Activated CD4-positive, alpha-beta T cell treated with anti-CD3 and anti-CD28 coated beads, Interleukin-2, amount 50 U/mL, for 24 hours (primary cell): ENCODE measurements at regions not wholly inside any gene's neighbourhood (a gene's known extent, or its start where the extent isn't known, plus 50 kb on each side); places are given as distances from the start of the nearest gene placed in this dataset.

Experiments used
- DNase-seq, 2 donors: peaks; one replicate each; pipeline ENCODE4 v3.0.0-alpha.2; 2020; ENCODE audit warnings: low read depth in 1 of 2, low spot score in 1 of 2

DNA sequence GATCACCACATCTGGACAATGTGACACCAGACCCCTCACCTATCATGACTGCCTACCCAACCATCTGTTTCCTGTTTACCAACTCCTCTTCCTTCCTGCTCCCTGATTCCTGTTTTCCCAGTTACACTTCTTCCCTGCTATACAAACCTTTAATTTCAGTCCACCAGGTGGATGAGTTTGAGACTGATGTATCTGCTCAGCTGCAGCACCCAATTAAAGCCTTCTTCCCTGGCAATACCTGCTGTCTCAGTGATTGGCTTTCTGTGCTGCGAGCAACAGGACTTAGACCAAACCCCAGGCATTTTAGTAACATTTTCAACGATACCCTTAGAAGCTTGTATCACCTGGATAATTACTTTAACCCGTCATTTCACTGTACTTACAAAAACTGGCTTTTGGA, 968.2 kb upstream of the NR2F2 start:
- no peak for DNase-seq

DNA sequence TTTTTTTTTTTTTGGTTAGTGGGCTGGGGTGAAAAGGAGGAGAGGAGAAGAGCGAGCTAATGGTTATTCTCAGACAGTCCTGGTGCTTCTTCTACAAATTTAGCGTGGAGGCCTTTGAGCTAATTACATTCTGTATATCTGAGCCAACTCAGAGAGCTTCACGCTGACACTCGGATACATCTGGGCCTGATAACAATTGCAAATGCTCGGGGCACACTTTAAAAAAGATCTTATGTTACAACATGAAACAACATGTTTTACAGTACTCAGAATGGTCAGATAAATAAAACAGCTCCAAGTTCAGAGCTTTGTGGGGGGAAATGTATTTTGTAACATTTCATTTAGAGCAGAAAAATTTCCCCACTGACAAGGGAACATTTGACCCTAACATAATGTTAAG, 966.9 kb upstream of the NR2F2 start:
- no peak for DNase-seq

DNA sequence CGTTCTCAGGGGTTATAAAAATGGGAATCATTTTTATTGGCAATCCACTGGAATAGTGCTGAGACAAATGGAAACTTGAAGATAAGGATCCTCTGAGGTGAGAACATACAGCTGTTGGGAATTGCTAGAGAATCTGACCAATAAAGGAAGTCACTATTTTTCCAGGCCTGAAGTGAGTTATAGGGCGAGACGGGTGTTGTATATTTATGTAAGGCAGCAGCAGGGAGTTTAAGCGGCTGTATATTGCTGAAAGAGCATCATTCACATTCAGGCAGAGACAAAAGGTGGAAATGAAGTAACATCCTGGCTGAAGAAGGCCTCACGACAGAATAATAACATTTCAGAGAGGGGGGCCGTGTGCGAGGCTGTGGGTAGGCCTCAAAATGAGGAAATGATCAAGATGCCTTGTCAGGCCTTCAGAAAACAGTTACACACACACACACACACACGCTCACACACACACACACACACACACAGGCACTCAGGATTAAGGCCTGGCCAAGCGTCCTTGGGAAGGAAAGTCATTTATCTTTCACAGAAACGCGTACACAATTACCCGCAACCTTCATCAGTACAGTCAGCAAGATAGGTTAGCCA, 964.9 kb upstream of the NR2F2 start:
- DNase-seq: no peak

DNA sequence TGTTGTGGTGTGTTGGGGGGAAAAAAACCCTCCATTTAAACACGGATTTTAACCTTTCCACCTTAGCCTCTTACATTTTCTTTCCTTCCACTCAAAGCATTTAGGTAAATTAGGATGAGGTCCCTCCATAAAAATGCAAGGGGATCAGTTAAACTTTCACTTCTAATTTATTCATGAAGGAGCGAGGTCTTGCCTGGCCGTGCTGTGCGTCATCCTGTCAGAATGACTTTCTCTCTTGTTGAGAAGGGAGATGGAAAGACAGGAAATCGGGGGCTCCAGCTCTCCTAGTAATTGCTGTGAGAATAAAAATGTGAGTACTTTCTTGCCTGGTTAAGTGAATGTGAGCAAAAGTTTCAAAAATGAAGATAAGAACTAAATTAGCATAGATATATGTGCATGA, 962.3 kb upstream of the NR2F2 start:
- DNase-seq: no peak

DNA sequence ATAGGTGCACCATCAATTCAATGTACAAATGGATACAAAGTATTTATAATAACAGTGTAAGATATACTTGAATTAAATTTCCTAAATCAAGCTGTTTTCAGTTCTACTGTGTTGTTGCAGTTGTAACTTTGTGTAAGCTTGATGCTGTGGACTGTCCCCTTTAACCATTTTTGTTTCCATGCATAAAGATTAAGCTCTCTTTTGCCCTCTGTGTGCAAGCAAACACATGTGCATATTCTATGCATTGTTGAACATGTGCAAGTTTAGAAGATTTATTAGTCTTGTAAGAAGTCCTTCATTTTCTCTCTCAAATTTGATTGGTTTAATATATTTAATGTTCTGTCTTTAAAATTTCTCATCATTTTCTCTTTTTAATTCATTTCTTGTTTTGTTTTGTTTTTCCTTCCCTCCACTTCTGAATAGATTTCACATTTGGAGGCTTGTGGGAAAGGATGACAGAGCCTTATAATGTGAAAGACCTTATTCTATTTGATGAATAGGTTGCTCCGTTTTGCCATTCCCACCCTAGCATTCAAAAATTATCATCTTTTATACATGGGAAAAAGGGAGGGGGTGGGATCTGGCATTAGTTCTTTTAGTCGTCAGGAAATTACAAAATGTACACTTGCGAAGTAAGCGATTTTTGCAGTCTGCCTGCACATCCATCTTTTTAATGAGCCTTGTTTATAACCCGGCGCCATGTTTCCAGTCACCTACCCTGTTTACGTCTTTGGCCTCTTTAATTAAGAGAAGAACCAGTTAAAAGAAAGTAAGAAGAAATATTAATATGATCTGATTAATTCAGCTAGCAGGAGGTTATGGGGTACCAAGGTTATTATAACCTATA, 961.5 kb upstream of the NR2F2 start:
- no peak for DNase-seq

DNA sequence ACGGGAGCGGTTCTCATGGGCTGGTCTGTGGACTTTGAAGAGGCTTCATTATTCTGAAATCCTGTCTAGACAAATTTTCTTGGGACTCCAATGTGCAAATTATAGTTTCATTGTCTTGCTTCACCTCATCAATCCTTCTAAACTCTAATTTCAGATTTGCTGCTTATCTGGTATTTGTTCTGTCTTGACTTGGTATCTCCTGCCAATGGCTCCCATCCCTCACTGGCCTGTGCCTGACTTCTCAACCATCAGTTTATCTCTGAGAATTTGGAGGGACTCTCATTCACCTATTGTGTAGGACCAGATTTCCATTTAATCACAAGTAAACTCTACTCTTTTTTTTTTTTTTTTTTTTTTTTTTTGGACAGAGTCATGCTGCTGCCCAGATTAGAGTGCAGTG, 960.2 kb upstream of the NR2F2 start:
- DNase-seq: no peak

DNA sequence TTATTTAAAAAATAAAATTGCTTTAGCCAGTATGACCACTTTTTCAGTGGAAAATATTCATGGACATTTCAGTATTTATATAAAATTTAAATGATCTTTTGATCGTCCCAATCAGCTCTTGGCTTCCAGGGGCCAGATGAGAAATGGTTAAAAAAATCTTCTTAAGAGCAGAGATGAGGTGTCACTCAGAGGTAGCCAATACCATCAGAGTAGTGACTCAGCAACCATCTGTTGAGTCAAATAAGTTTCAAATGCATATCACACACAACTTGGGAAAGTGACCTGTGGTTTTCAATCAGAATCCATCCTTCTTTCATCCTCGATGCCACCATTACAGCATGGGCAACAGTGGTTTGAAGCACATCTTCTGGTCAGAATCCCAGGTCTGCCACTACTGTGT, 958.8 kb upstream of the NR2F2 start:
- DNase-seq: no peak

DNA sequence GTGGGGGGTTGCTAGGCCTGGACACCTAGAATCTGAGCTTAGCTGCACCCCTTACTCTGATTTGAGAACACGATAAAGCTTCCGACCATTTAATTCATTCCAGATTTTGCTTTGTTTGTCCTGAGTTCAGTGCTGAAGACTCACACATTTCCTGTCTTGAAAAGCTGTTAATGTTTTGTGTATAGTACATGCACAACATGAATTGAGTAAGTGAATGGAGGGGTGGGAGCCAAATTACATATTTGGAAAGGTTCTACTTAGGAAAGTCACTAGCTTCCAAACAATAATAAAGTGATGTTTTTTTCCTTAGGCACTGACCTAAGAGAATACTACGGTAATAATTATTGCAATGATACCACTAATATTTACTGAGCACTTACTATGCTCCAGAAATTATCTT, 955.2 kb upstream of the NR2F2 start:
- DNase-seq: no peak

DNA sequence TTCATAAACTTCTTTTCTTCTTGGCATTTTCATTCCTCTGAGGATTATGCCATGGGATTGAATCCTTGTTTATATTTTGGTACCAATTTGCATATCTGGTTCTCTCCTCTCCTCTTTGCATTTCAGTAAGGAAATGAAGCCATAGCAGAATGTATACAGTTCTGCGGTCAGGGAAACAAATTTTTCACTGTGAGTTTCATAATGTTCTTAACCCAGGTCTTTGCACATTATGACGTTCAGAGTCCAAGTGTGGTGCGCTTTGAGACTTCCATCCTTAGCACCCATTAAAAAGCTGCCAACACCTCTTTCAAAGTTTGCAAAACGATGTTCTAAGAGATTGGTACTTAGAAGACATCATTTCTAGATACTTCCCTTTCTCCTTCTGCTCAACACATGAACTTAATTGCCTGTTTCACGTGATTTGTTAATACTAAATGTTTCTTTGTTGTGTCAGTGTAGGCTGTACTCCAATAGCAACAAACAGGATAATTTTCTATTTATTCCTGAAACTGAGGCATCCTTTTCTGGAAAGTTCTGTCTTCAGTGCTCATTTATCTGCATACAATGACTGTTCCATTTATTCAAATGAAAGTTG, 953.1 kb upstream of the NR2F2 start:
- DNase-seq: no peak

DNA sequence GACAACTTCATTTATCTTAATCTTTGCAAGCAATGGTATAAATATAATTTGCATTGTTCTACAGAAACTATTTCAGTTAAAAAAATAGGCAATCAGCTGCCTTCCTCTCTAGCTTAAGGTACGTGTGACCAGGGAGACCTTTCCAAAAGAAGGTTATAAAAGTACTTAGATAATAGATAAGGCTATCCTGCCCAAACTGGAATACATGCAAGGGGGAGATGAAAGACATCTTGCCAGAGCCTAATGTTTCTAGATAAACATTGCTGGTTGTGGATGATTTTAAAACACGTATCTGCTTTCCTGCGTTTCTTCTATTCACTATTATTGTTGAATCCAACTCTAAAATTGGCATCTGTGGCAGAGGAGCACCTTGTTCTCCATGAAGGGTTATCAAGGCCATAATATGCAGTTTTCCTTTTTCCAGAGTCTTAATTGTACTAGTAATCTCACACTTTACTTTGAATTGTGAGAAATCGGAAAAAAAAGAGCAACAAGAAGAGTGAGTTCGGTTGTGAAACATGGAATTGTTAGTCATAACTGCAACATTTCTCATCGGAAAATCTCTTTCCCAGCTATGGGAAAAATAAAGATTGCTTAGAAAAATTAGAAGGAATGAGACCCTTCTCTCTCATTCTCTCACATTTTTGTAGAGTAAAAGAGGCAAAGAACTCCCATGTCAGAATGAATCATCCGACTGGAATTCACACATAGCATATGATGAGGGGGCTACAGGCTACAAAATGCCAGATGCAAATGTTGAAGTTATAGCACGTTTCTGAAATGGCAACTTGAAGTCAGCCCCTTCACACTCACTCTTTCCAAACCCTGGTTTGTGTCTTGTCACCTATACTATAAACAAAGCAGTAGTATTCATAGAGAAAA, 936.1 kb upstream of the NR2F2 start:
- DNase-seq: no peak

DNA sequence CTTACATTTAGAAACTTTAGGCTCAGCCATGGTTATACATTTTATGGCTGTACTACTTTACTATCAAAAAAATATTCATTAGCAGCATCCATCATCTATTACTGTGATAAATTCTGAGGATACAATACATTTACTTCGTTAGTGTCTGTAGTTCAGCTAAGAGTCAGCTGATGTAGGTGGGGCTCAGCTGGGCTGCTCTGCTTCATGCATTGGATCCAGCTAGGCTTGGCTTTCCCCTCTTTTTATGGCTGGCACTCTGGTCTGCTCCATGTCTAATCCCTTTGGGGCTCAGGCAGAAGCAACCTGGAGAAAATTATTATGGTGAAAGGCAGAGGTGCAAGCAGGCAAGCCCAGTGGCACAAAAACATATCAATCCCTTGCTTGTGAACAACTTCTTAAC, 930.1 kb upstream of the NR2F2 start:
- DNase-seq: no peak

DNA sequence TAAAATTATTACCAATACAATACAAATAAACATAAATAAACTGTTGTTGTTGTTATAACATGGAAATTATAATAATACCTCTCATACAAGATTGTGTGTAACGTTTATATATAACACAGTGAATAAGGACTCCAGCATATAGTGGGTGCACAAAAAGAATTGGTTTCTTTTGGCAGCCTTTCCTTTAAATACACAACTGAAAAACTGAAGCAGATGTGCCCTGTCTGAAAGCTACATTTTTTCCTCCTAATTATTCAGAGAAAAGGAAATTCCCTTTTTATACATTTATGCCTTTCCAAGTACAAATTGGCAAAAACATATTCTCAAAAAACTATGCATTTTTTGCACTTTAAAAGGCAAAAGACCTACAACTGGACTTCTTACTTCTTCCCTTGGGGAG, 928.9 kb upstream of the NR2F2 start:
- DNase-seq: no peak

DNA sequence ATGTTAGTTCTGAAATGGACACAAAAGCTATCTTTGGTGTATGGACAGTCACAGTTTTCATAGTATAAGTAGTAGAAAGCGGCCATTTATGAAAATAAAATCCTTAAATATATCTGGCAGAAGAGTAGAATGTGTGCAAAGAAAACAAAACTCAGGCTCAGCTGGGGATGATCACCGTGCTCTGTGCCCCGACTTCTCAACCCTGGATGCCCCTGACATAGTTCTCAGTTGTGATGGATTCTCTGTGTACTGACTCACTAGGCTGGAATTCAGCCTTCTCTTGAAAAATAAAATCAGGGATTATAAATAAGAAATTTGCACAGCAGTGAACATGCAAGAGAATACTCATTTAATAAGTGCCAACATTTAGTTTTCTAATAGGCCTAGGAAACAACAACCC, 925.1 kb upstream of the NR2F2 start:
- no peak for DNase-seq

DNA sequence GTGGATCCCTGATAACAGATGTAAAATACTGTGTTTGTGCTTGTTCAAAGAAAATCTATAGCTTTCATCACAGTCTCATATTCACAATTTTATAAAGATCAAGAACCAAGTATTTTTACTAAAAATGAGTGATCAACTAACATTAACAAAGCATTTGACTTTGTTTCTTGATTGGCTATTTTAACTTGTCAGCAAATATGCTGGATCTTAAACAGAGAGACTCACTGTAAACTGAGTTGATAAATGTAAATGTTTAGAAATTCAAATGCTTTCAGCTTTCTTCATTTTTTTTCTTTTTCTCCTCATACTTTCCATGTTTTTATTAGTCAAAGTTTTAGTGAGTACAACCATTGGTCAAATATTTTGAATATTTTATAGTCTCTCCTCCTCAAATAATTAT, 923.0 kb upstream of the NR2F2 start:
- no peak for DNase-seq

DNA sequence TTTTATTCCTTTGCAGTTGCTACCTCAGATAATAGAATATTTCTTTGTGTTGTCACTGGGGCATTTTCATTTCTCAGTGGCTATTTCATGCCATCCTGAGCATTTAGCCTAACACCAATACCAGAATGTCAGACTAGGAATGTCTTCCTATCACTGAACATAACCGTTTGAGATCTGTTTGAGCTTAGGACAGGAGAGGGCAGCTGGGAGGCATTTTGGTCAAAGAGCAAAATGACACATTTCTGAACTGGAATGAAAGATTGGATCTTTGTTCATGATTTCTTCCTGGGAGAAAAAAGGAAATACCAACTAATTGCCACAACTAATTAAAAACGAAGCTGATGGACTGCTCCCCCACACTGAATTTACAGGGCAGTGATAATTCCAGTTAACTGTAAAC, 921.3 kb upstream of the NR2F2 start:
- DNase-seq: no peak

DNA sequence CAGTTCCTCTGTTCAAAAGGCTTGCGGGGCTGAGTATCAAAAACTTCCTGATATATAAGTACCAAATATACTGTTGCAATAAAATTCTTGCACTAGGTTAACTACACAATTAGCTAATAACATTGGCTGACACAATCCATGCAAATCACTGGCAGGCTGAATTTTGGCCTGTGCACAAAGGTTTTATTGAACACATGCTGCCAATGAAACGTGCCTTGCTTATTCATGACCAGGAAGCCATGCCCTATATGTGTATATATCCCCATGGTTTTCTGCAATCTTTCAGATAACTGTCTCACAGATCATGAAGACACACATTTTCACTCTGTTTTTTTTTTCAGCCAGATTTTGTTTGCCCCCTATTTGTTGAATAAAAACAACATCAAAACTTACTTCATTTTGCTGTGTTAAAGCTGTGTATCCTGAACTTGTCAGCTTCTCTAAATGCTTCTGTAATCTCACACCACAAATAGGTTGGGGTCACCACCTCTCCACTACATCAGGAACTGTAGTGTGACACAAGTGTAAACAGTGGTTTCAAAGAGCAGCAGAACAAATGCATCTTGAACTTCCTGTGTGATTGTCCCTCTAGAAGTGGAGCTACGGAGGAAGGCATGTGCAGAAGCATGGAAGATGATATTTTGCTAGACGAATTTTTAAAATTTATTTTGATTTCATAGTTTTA, 920.7 kb upstream of the NR2F2 start:
- DNase-seq: no peak

DNA sequence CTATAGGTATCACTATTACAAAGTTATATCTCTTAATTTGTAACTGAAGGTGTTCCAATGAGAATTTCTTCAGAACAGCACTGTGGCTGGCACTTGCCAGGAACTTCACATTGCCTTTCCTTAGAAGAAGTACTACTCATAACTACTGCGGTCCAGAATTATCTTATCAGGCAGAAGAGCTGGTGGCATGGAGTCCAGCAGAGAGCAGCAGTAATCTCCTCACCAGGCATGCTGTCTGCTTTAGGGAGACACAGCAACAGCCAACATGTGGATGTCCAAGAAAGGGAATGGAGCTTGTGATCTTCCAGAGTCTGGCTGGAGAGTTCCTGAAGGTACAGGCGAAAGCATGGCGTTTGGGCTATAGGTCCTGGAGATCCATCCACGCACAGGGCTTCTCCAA, 919.7 kb upstream of the NR2F2 start:
- DNase-seq: no peak

DNA sequence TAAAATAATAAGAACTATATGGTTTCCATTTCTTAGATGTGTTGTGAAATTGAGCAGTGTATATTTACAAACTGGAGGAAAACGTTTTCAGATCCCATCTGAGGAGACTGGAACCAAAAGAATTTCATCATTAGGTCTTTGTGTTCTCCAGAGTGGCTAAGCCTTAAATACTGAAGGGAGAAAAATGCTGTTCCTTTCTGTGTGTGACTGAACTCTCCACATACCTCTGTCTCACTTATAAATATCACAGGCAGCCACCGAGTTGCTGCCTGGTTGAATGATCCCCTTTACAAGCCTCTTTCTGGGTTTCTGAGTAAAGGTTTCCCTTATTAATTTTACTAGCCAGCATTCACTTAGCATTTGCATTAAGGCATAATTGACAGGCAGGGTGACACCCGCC, 913.9 kb upstream of the NR2F2 start:
- DNase-seq: no peak

DNA sequence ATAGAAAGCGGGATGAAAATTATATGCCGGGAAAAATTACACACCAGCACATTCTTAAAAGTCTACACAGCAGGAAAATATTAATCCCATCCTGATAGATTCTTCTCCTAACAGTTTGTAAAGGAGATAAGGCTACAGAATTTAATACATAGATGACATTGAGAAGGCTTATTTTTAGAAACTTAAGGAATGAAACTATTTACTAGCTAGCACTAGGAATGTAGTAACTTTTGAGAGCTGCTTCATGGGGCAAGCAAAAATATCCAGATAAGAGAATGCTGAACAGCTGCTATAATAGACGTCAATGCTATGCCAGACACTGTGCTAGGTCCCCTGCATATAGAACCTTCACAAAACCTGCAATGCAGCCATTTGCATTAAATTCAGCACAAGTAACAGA, 912.7 kb upstream of the NR2F2 start:
- no peak for DNase-seq

DNA sequence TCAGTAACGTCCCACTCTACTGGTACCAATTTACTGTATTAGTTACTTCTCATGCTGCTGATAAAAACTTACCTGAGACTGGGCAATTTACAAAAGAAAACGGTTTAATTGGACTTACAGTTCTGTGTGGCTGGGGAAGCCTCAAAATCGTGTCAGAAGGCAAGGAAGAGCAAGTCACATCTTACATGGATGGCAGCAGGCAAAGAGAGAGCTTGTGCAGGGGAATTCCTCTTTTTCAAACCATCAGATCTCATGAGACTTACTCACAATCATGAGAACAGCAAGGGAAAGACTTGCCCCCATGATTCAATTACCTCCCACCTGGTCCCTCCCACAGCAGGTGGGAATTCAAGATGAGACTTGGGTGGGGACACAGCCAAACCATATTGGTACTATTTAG, 908.2 kb upstream of the NR2F2 start:
- no peak for DNase-seq

DNA sequence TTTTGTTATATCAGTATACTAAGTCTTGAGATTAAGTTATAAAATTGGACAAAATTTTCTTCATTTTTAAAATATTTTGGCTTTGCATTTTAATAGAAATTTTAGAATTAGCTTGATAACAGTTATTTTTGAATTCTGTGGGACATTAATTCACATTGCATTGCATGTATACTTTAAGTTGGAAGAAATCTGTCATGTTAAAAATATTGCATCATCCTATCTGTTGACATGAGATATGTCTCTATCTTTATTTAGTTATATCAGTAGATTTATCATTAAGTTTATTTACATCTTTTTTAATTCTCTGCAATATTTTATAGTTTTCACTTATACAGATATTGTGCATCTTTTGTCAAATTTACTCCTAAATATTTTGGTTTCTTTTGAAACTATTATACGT, 904.6 kb upstream of the NR2F2 start:
- no peak for DNase-seq
